ENCODE measurements at regions not wholly inside any gene's neighbourhood (a gene's known extent, or its start where the extent isn't known, plus 50 kb on each side); places are given as distances from the start of the nearest gene placed in this dataset.
"Not testable (repeated sequence)": the region's sequence is repeated elsewhere in the genome, so short reads cannot be mapped to it uniquely, and the experiment has no call there.

DNA sequence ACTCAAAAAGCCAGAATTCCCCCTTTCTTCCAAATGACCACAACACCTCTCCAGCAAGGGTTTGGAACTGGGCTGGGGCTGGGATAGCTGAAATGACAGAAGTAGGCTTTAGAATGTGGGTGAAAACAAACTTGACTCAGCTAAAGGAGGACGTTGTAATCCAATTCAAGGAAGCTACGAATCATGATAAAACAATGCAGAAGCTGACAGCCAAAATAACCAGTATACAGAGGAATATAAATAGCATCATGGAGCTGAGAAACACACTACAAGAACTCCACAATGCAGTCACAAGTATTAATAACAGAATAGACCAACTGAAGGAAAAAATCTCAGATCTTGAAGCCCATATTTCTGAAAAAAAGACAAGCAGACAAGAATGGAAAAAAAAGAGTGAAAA lies 95.8 kb upstream of the TET2 start:
- no peak for DNase-seq (ENCODE audit: low read depth in 2 of 2)

DNA sequence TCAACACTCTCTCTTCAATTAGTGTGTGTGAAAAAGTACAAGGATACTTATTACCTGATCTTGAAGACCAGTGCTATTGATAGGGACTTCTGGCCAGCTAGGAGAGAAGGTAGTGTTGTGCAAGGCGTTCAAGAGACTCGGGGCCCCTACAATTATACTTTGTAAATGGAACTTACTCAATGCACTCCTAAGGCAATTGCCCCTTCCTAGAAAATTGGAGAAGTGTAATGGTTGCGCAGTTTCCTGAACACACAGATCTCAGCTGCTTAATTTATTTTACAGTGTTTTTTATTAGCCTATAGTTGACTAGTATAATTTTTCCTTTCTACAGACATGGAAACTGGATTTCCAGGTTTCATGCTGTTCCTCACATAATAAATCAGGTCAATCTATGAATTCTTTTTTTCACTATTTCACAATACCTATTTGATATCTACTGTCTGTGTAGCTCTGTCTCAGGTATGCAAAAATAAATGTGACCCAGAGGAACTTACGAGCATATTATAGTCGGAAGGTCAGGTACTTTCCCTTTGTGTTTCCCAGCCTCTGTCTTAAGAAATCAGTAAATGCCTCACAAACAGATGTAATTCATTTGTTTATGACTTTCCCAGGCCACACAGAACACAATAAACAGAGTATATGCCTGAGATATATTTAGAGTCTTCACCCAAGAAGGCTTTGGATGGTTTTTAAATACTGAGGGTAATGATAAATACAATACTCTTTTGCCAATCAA lies 89.1 kb upstream of the TET2 start:
- no peak for DNase-seq (ENCODE audit: low read depth in 2 of 2)

DNA sequence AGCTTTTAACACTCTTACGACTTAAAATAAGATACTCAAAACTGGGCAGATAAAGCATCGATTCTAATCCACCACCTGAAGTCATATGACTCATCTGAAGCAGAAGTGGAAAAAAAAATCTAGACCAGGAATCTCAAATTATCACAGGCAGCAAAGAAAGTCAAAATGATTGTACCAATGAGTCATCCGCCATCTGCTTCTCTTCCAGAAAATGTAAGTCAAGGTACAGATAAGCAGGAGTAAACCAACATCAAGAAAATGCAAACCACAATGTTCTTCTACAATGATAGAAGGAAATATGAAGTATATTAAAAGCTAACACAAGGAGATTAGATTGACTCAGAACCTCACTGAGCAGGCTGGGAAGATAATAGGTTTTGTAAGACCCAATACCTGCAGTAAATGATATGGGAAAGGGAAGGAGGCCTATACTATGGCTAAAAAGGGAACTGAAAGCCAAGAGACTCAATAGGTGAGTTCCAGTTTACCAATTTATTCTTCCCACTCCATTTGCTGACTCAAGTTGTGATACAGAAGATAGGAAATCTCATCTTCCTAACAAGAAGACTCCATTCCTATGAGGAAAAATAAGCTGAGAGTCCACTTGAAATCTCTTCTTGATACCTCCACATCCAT lies 88.4 kb upstream of the TET2 start:
- DNase-seq (ENCODE audit: low read depth in 2 of 2) = no peak

- no peak for DNase-seq (ENCODE audit: low read depth in 2 of 2)
Measured at GRCh38 chr4:105059337-105059736, 87.3 kb upstream of the TET2 start.

GRCh38 chr4:105060628-105061027 lies 86.0 kb upstream of the TET2 start:
- no peak for DNase-seq (ENCODE audit: low read depth in 2 of 2)

- peak; percentile 8 to 15 for DNase-seq (ENCODE audit: low read depth in 2 of 2)
Measured at GRCh38 chr4:105061136-105061696, 85.5 kb upstream of the TET2 start.

DNA sequence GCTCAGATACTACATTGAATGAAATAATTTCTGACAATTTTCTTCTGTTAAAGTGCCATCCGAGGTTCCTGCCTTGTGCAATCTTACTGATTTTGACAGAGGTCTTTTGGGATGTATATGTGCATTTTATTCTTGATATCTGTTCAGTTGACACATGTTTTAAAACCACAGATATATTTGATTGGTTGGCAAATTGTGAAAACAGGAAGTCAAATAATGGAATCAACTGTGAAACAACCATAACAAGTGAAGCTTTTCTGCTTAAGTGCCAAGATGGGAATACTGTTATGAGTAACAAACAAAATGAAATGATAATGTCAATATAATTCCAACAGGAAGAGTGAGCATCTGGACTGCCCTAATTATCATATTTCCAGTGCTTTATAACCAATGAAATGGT lies 84.9 kb upstream of the TET2 start:
- no peak for DNase-seq (ENCODE audit: low read depth in 2 of 2)

DNA sequence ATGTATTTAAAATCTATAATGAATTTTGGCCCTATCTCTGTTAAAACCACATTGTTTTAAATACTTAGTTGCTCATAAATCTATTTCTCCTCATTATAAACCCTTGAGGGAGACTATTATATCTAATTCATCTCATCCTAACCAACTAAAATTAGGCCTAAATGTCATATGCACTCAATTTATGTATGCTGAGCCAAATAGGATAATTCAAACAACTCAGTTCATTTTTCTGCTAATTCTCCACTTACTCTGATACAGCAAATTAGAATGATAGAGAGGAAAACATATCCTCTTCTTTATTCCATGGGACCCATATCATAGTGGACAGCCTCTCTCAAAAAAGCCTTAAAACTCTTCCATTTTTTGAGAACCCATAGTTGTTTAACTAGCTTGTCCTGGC lies 80.3 kb upstream of the TET2 start:
- no peak for DNase-seq (ENCODE audit: low read depth in 2 of 2)

GRCh38 chr4:105067431-105067830 lies 79.2 kb upstream of the TET2 start:
- no peak for DNase-seq (ENCODE audit: low read depth in 2 of 2)

DNA sequence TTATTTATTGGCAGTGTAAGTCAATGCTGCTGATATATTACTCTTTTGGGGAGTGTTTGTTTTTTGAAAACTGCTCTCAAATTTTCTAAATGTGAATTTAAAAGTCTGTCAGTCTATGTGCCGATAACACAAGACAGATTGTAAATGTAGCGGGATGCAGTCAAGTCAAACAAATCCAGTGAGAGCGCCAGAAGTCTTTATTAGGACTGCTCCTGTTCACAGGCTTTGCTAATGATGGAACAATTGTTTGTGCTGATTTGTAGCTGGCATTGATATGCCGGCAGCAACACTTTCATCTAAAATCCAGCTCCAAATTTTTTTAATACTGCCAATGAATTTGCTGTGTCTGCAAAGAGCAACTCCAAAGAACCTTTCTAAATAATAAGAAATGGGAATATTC lies 78.7 kb upstream of the TET2 start:
- no peak for DNase-seq (ENCODE audit: low read depth in 2 of 2)

DNA sequence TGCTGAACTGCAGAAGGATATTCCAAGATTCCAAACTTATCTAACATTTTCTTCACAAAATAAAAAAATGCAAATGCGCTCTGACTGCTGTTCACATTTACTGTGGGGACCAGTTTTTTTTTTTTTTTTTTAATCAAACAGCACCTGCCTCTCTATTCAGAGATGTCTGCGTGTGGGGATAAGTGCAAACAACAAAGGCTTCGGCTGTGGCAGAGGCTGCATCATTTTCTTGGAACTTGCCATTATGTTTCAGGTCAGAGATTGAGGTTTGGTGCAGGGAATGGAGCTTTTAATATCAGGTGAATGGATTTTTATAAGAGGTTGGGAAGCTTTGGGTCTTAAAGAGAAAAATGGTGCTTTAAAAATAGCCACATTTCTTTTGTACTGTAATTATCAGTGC lies 78.2 kb upstream of the TET2 start:
- no peak for DNase-seq (ENCODE audit: low read depth in 2 of 2)

GRCh38 chr4:105072095-105072494 lies 74.6 kb upstream of the TET2 start:
- not testable (repeated sequence) for DNase-seq (ENCODE audit: low read depth in 2 of 2)

DNA sequence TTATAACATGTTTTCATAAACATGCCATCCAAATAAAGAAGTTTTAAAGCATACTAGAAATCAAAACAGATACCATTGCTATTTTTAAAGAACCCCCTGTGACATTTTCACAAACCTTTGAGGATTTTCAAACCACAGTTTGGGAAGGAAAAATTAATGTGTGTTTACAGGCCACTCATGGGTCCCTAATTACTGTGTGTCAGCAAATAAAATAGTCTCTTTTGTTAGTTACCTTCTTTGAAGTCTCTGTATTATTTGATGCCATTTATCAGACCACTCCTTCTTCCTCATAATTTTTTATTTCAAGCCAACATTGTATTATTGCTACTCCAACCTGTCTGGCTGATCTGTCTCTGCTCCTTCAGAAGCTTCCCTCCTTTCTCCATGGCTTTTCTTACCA lies 72.6 kb upstream of the TET2 start:
- DNase-seq (ENCODE audit: low read depth in 2 of 2) = no peak

DNA sequence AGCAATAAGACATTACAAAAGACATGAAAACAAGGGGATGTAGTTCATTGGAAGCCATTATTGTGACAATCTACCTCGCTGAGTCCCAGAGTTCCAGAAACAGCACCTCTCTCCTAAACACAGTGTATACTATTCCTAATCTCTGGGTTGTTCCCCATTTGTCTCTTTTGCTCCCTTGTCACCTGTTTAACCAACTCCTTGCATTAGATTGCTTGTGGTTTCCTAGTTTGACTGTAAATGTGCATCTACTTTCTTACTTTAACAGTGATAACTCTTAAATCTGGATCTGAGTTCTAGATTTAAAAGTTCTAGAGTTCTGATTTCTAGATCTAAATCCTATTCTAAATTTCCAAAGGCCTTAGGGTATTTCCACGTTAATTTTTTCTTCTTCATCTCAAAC lies 71.6 kb upstream of the TET2 start:
- no peak for DNase-seq (ENCODE audit: low read depth in 2 of 2)

GRCh38 chr4:105088110-105088879 lies 58.4 kb upstream of the TET2 start:
- no peak for DNase-seq (ENCODE audit: low read depth in 2 of 2)

- DNase-seq (ENCODE audit: low read depth in 2 of 2) = no peak
Measured at GRCh38 chr4:105092356-105092755, 54.3 kb upstream of the TET2 start.

DNA sequence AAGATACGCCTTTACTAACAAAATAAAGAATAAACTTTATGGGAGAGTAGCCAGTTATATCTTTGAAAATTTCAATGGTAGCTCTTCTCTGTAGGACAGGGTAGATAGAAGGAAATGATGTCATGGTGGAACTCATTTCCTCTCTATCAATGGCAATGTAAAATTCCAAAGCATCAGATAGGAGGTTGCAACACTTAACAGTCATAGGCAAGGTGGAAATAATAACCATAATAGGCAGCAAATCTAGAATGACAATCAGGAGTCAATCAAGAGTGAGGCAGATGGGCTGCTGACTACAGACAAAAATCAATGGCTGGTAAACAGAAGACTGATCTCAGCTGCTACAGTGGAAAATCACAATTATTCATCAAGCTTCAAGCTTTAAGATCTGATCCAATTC lies 53.9 kb upstream of the TET2 start:
- DNase-seq (ENCODE audit: low read depth in 2 of 2) = no peak

DNA sequence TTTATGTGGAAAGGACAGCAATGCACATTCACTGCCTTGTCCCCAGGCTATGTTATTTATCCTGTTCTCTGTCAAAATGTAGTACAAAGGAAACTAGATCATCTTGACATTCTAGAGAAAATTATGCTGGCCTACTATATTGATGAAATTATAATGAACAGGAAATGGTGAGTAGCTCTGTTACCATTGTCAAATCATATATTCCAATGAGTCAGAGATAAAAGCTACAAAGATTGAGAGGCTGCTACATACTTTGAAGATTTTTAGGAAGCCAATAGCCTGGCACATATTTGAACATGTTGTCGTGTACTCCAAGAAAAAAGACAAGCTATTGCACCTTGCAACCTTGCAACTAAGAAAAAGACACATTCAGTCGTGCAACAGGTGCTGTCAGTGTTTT lies 52.7 kb upstream of the TET2 start:
- DNase-seq (ENCODE audit: low read depth in 2 of 2) = no peak
